ENCODE measurements at regions not wholly inside any gene's neighbourhood (a gene's known extent, or its start where the extent isn't known, plus 50 kb on each side); places are given as distances from the start of the nearest gene placed in this dataset.
A peak's percentile ranks its signal among the peaks of the same experiment; 100 is the strongest.

- no peak for DNase-seq (ENCODE audit: low spot score)
- no peak overlapping the region for H3K27ac ChIP-seq
- peaks cover 0 to 8% of the 10 kb centered on the region in 2 donors for H3K9me3 ChIP-seq
- no peaks in the 10 kb centered on the region for H3K4me1 ChIP-seq
- H3K36me3 ChIP-seq: no peaks in the 10 kb centered on the region
- TF ChIP-seq CTCF (IDR thresholded peaks at IDR 0.05): no peak
- H3K4me3 ChIP-seq: no peak overlapping the region
- H3K27me3 ChIP-seq: no peaks in the 10 kb centered on the region
Observed at GRCh38 chr12:34389378-34390170, 367.3 kb downstream of the ALG10 start.

- Histone ChIP-seq H3K4me1 (no peaks in the 10 kb centered on the region), H3K4me3 (no peak overlapping the region), H3K27me3 (no peaks in the 10 kb centered on the region), H3K27ac (no peak overlapping the region), H3K36me3 (no peaks in the 10 kb centered on the region), H3K9me3 (peaks cover 0 to 8% of the 10 kb centered on the region in 2 donors)
- TF ChIP-seq CTCF (IDR thresholded peaks at IDR 0.05): no peak
- DNase-seq (ENCODE audit: low spot score): no peak
Observed at GRCh38 chr12:34390171-34390841, 368.0 kb downstream of the ALG10 start.

- H3K9me3 ChIP-seq: peaks cover 0 to 8% of the 10 kb centered on the region in 2 donors
- no peak overlapping the region for H3K27ac ChIP-seq
- H3K36me3 ChIP-seq: no peaks in the 10 kb centered on the region
- no peaks in the 10 kb centered on the region for H3K27me3 ChIP-seq
- no peak for DNase-seq (ENCODE audit: low spot score)
- H3K4me1 ChIP-seq: no peaks in the 10 kb centered on the region
- TF ChIP-seq CTCF (IDR thresholded peaks at IDR 0.05): no peak
- H3K4me3 ChIP-seq: no peak overlapping the region
Observed at GRCh38 chr12:34390846-34391700, 368.8 kb downstream of the ALG10 start.

- no peak for TF ChIP-seq CTCF (IDR thresholded peaks at IDR 0.05)
- peaks cover 0 to 8% of the 10 kb centered on the region in 2 donors for H3K9me3 ChIP-seq
- no peak overlapping the region for H3K27ac ChIP-seq
- no peaks in the 10 kb centered on the region for H3K4me1 ChIP-seq
- H3K4me3 ChIP-seq: no peak overlapping the region
- DNase-seq (ENCODE audit: low spot score): peak; percentile 47
- H3K36me3 ChIP-seq: no peaks in the 10 kb centered on the region
- no peaks in the 10 kb centered on the region for H3K27me3 ChIP-seq
Observed at GRCh38 chr12:34391771-34392581, 369.7 kb downstream of the ALG10 start.

GRCh38 chr12:34392741-34393085 is 370.4 kb downstream of the ALG10 start:
- peak; percentile 36 for DNase-seq (ENCODE audit: low spot score)

More at GRCh38 chr12:34392741-34393085, 370.4 kb downstream of the ALG10 start:
- Histone ChIP-seq H3K9me3 (peaks cover 0 to 8% of the 10 kb centered on the region in 2 donors), H3K4me3 (no peak overlapping the region), H3K4me1 (no peaks in the 10 kb centered on the region), H3K27ac (no peak overlapping the region), H3K27me3 (no peaks in the 10 kb centered on the region), H3K36me3 (no peaks in the 10 kb centered on the region)
- TF ChIP-seq CTCF (IDR thresholded peaks at IDR 0.05): no peak

All from right atrium auricular region (tissue), 2 donors.